ENCODE measurements at regions not wholly inside any gene's neighbourhood (a gene's known extent, or its start where the extent isn't known, plus 50 kb on each side); places are given as distances from the start of the nearest gene placed in this dataset.

DNA sequence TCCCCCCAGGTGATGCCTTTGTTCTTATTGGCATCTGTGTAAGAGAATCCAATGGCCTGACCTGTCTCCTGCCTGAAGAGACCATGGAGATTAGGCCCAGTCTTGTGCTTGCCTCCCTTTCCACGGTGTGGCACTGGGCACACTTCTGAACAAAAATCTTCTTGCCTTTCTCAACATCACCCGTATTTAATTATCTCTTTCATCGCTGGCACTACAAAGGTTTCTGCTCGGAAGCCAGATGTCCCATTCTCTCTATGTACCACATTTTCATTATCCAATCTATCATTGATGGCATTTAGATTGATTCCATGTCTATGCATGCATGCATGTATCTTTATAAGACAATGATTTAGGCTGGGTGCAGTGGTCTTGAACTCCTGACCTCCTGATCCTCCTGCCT lies 74.3 kb downstream of the SLC25A15 start:
- no peak overlapping the region for H3K23ac ChIP-seq (ENCODE audit: low read length)
- H3K4ac ChIP-seq (ENCODE audit: low read depth, low read length): no peak overlapping the region
- no peaks in the 10 kb centered on the region for H3K4me1 ChIP-seq (ENCODE audit: control insufficient read depth, low read depth, low read length)
- no peak overlapping the region for H3K9ac ChIP-seq (ENCODE audit: low read length)
- H3K18ac ChIP-seq (ENCODE audit: low read length): no peak overlapping the region
- no peak overlapping the region for H3K4me2 ChIP-seq (ENCODE audit: low read length)
- no peak overlapping the region for H2BK15ac ChIP-seq (replicated peaks; ENCODE audit: low read depth)
- no peaks in the 10 kb centered on the region for H3K79me2 ChIP-seq (ENCODE audit: control insufficient read depth, insufficient read depth, low read length)
- H3K56ac ChIP-seq (ENCODE audit: low read length): no peak overlapping the region
- no peaks in the 10 kb centered on the region for H3K79me1 ChIP-seq (ENCODE audit: low read length)
- no peak overlapping the region for H2BK5ac ChIP-seq (ENCODE audit: low read length)
- no peaks in the 10 kb centered on the region for H3K36me3 ChIP-seq (ENCODE audit: control insufficient read depth, insufficient read depth, low read length)
- H4K8ac ChIP-seq (ENCODE audit: low read depth, low read length): no peak overlapping the region
- H2AK5ac ChIP-seq (ENCODE audit: low read length): no peak overlapping the region
- no peak overlapping the region for H4K5ac ChIP-seq (ENCODE audit: low read length)
- H3K27ac ChIP-seq (ENCODE audit: low read depth, low read length): no peak overlapping the region
- DNase-seq: no peak
- no peak overlapping the region for H2BK120ac ChIP-seq (ENCODE audit: low read depth, low read length)
- WGBS (ENCODE audit: extremely low coverage, insufficient coverage, low lambda C conversion rate): no CpG with 5 or more reads among the region's 4 CpGs
- H3K4me3 ChIP-seq (ENCODE audit: low read length): no peak overlapping the region
- H3K27me3 ChIP-seq (ENCODE audit: insufficient read depth, low read length, poor library complexity): no peaks in the 10 kb centered on the region

- no peak overlapping the region for H3K4me3 ChIP-seq (ENCODE audit: low read length)
- H3K56ac ChIP-seq (ENCODE audit: low read length): no peak overlapping the region
- no peak overlapping the region for H3K18ac ChIP-seq (ENCODE audit: low read length)
- H3K4me2 ChIP-seq (ENCODE audit: low read length): no peak overlapping the region
- no peaks in the 10 kb centered on the region for H3K4me1 ChIP-seq (ENCODE audit: control insufficient read depth, low read depth, low read length)
- no peak overlapping the region for H3K23ac ChIP-seq (ENCODE audit: low read length)
- H3K36me3 ChIP-seq (ENCODE audit: control insufficient read depth, insufficient read depth, low read length): no peaks in the 10 kb centered on the region
- no peak overlapping the region for H3K9ac ChIP-seq (ENCODE audit: low read length)
- no peak overlapping the region for H2BK5ac ChIP-seq (ENCODE audit: low read length)
- no peak overlapping the region for H2AK5ac ChIP-seq (ENCODE audit: low read length)
- no peak overlapping the region for H4K8ac ChIP-seq (ENCODE audit: low read depth, low read length)
- H3K79me1 ChIP-seq (ENCODE audit: low read length): no peaks in the 10 kb centered on the region
- peak; percentile 8 for DNase-seq
- H4K5ac ChIP-seq (ENCODE audit: low read length): no peak overlapping the region
- H3K79me2 ChIP-seq (ENCODE audit: control insufficient read depth, insufficient read depth, low read length): no peaks in the 10 kb centered on the region
- H2BK15ac ChIP-seq (replicated peaks; ENCODE audit: low read depth): no peak overlapping the region
- H3K4ac ChIP-seq (ENCODE audit: low read depth, low read length): no peak overlapping the region
- H3K27me3 ChIP-seq (ENCODE audit: insufficient read depth, low read length, poor library complexity): no peaks in the 10 kb centered on the region
- WGBS (ENCODE audit: extremely low coverage, insufficient coverage, low lambda C conversion rate): no CpG with 5 or more reads among the region's 5 CpGs
- no peak overlapping the region for H2BK120ac ChIP-seq (ENCODE audit: low read depth, low read length)
- H3K27ac ChIP-seq (ENCODE audit: low read depth, low read length): no peak overlapping the region
These were observed 84.8 kb downstream of the SLC25A15 start for GRCh38 chr13:40874138-40874779.

DNA sequence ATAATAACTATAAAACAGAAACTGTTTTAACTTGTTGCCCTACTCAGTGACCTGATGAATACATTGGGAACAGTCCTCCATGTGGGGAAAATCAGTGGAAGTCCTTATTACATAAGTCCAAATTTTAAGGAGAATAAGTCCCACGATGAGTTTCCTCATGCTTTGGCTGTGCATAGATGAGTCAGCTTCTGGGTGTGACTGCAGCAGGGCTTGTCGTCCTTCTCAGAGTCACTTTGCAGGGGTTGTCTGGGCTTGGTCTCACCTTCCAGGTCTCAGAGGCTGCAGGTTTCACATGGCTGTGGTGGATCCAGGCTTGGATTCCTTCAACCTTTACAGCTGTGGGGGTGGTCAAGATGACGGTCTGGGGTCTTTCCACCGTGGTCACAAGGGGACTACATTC lies 85.6 kb downstream of the SLC25A15 start:
- no peak overlapping the region for H2BK5ac ChIP-seq (ENCODE audit: low read length)
- no peak overlapping the region for H3K4me2 ChIP-seq (ENCODE audit: low read length)
- H3K79me1 ChIP-seq (ENCODE audit: low read length): no peaks in the 10 kb centered on the region
- H3K4me3 ChIP-seq (ENCODE audit: low read length): no peak overlapping the region
- H4K8ac ChIP-seq (ENCODE audit: low read depth, low read length): no peak overlapping the region
- no peak overlapping the region for H3K23ac ChIP-seq (ENCODE audit: low read length)
- no peak overlapping the region for H3K4ac ChIP-seq (ENCODE audit: low read depth, low read length)
- no peak for DNase-seq
- no CpG with 5 or more reads among the region's 4 CpGs for WGBS (ENCODE audit: extremely low coverage, insufficient coverage, low lambda C conversion rate)
- no peaks in the 10 kb centered on the region for H3K4me1 ChIP-seq (ENCODE audit: control insufficient read depth, low read depth, low read length)
- H2BK15ac ChIP-seq (replicated peaks; ENCODE audit: low read depth): no peak overlapping the region
- H3K9ac ChIP-seq (ENCODE audit: low read length): no peak overlapping the region
- H4K5ac ChIP-seq (ENCODE audit: low read length): no peak overlapping the region
- no peaks in the 10 kb centered on the region for H3K27me3 ChIP-seq (ENCODE audit: insufficient read depth, low read length, poor library complexity)
- no peak overlapping the region for H2AK5ac ChIP-seq (ENCODE audit: low read length)
- H3K27ac ChIP-seq (ENCODE audit: low read depth, low read length): no peak overlapping the region
- no peak overlapping the region for H3K18ac ChIP-seq (ENCODE audit: low read length)
- no peak overlapping the region for H2BK120ac ChIP-seq (ENCODE audit: low read depth, low read length)
- H3K36me3 ChIP-seq (ENCODE audit: control insufficient read depth, insufficient read depth, low read length): no peaks in the 10 kb centered on the region
- H3K56ac ChIP-seq (ENCODE audit: low read length): no peak overlapping the region
- H3K79me2 ChIP-seq (ENCODE audit: control insufficient read depth, insufficient read depth, low read length): no peaks in the 10 kb centered on the region

- Histone ChIP-seq H4K8ac (ENCODE audit: low read depth, low read length) (no peak overlapping the region), H3K18ac (ENCODE audit: low read length) (no peak overlapping the region), H3K4me1 (ENCODE audit: control insufficient read depth, low read depth, low read length) (no peaks in the 10 kb centered on the region), H3K9ac (ENCODE audit: low read length) (no peak overlapping the region), H4K5ac (ENCODE audit: low read length) (no peak overlapping the region), H3K56ac (ENCODE audit: low read length) (no peak overlapping the region), H3K4me2 (ENCODE audit: low read length) (no peak overlapping the region), H3K27me3 (ENCODE audit: insufficient read depth, low read length, poor library complexity) (no peaks in the 10 kb centered on the region), H3K4ac (ENCODE audit: low read depth, low read length) (no peak overlapping the region), H3K79me1 (ENCODE audit: low read length) (no peaks in the 10 kb centered on the region), H3K23ac (ENCODE audit: low read length) (no peak overlapping the region), H3K36me3 (ENCODE audit: control insufficient read depth, insufficient read depth, low read length) (no peaks in the 10 kb centered on the region), H3K27ac (ENCODE audit: low read depth, low read length) (no peak overlapping the region), H2BK120ac (ENCODE audit: low read depth, low read length) (no peak overlapping the region), H2AK5ac (ENCODE audit: low read length) (no peak overlapping the region), H3K79me2 (ENCODE audit: control insufficient read depth, insufficient read depth, low read length) (no peaks in the 10 kb centered on the region), H3K4me3 (ENCODE audit: low read length) (no peak overlapping the region), H2BK5ac (ENCODE audit: low read length) (no peak overlapping the region), H2BK15ac (replicated peaks; ENCODE audit: low read depth) (no peak overlapping the region)
- DNase-seq: no peak
- WGBS (ENCODE audit: extremely low coverage, insufficient coverage, low lambda C conversion rate): no CpG with 5 or more reads among the region's 6 CpGs
These were observed 86.2 kb downstream of the SLC25A15 start for GRCh38 chr13:40875583-40875982.

- DNase-seq: no peak
- Histone ChIP-seq H3K79me2 (ENCODE audit: control insufficient read depth, insufficient read depth, low read length) (no peaks in the 10 kb centered on the region), H3K4me1 (ENCODE audit: control insufficient read depth, low read depth, low read length) (no peaks in the 10 kb centered on the region), H2BK120ac (ENCODE audit: low read depth, low read length) (no peak overlapping the region), H3K4me3 (ENCODE audit: low read length) (no peak overlapping the region), H3K27ac (ENCODE audit: low read depth, low read length) (no peak overlapping the region), H3K79me1 (ENCODE audit: low read length) (no peaks in the 10 kb centered on the region), H3K27me3 (ENCODE audit: insufficient read depth, low read length, poor library complexity) (no peaks in the 10 kb centered on the region), H4K5ac (ENCODE audit: low read length) (no peak overlapping the region), H2BK15ac (replicated peaks; ENCODE audit: low read depth) (no peak overlapping the region), H2BK5ac (ENCODE audit: low read length) (no peak overlapping the region), H3K56ac (ENCODE audit: low read length) (no peak overlapping the region), H3K23ac (ENCODE audit: low read length) (no peak overlapping the region), H4K8ac (ENCODE audit: low read depth, low read length) (no peak overlapping the region), H2AK5ac (ENCODE audit: low read length) (no peak overlapping the region), H3K4me2 (ENCODE audit: low read length) (no peak overlapping the region), H3K4ac (ENCODE audit: low read depth, low read length) (no peak overlapping the region), H3K9ac (ENCODE audit: low read length) (no peak overlapping the region), H3K36me3 (ENCODE audit: control insufficient read depth, insufficient read depth, low read length) (no peaks in the 10 kb centered on the region), H3K18ac (ENCODE audit: low read length) (no peak overlapping the region)
- WGBS (ENCODE audit: extremely low coverage, insufficient coverage, low lambda C conversion rate): no CpG with 5 or more reads among the region's 8 CpGs
These were observed 86.8 kb downstream of the SLC25A15 start for GRCh38 chr13:40876020-40876738.

GRCh38 chr13:40878321-40878720 lies 88.9 kb downstream of the SLC25A15 start:
- Histone ChIP-seq H2BK15ac (replicated peaks; ENCODE audit: low read depth) (no peak overlapping the region), H4K8ac (ENCODE audit: low read depth, low read length) (no peak overlapping the region), H2BK120ac (ENCODE audit: low read depth, low read length) (no peak overlapping the region), H3K4me3 (ENCODE audit: low read length) (no peak overlapping the region), H3K9ac (ENCODE audit: low read length) (no peak overlapping the region), H3K27ac (ENCODE audit: low read depth, low read length) (no peak overlapping the region), H3K4me1 (ENCODE audit: control insufficient read depth, low read depth, low read length) (no peaks in the 10 kb centered on the region), H3K79me2 (ENCODE audit: control insufficient read depth, insufficient read depth, low read length) (no peaks in the 10 kb centered on the region), H2AK5ac (ENCODE audit: low read length) (no peak overlapping the region), H3K36me3 (ENCODE audit: control insufficient read depth, insufficient read depth, low read length) (no peaks in the 10 kb centered on the region), H3K27me3 (ENCODE audit: insufficient read depth, low read length, poor library complexity) (no peaks in the 10 kb centered on the region), H3K4me2 (ENCODE audit: low read length) (no peak overlapping the region), H3K56ac (ENCODE audit: low read length) (no peak overlapping the region), H3K23ac (ENCODE audit: low read length) (no peak overlapping the region), H4K5ac (ENCODE audit: low read length) (no peak overlapping the region), H3K79me1 (ENCODE audit: low read length) (no peaks in the 10 kb centered on the region), H3K4ac (ENCODE audit: low read depth, low read length) (no peak overlapping the region), H3K18ac (ENCODE audit: low read length) (no peak overlapping the region), H2BK5ac (ENCODE audit: low read length) (no peak overlapping the region)
- DNase-seq: no peak
- no CpG with 5 or more reads among the region's 2 CpGs for WGBS (ENCODE audit: extremely low coverage, insufficient coverage, low lambda C conversion rate)
